ENCODE measurements at regions not wholly inside any gene's neighbourhood (a gene's known extent, or its start where the extent isn't known, plus 50 kb on each side); places are given as distances from the start of the nearest gene placed in this dataset.
"Not testable (repeated sequence)": the region's sequence is repeated elsewhere in the genome, so short reads cannot be mapped to it uniquely, and the experiment has no call there.

DNA sequence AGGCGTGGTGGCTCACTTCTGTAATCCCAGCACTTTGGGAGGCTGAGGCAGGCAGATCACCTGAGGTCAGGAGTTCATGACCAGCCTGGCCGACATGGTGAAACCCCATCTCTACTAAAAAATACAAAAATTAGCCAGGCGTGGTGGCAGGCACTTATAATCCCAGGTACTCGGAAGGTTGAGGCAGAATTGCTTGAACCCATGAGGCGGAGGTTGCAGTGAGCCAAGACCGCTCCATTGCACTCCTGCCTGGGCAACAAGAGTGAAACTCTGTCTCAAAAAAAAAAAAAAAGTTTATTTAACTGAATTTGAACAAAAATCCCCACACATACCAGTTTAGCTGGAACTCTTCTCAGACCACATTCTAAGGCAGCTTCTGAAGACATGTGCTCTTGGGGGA lies 51.8 kb upstream of the HABP2 start:
- DNase-seq = not testable (repeated sequence)

Data from eye (tissue), 1 donor.